NCI-H2107 (cell line): ENCODE measurements at regions not wholly inside any gene's neighbourhood (a gene's known extent, or its start where the extent isn't known, plus 50 kb on each side); places are given as distances from the start of the nearest gene placed in this dataset.

Experiments used
- DNase-seq: peaks from one replicate; lab custom pipeline; 2025; lab: John Stamatoyannopoulos, UW

DNA sequence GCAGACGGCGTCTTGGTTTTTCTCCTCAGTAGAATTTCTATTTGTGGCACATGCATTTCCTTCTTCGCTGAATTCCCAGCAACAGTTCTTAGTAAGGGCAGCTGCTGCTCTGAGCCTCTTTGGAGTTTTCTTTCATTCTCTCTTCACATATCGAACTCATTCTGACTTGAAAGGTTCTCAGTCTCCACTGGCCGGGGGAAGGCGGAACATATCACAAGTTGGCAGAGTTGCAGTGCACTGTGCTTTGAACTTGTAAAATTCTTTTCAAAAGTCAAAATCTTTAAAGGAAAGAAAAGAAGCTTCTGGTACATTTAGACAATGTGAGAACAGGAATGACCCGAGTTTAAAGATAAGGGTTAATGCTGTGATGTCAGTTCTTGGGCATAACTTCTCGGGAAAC is 286.1 kb upstream of the MAP3K7 start:
- no peak for DNase-seq

DNA sequence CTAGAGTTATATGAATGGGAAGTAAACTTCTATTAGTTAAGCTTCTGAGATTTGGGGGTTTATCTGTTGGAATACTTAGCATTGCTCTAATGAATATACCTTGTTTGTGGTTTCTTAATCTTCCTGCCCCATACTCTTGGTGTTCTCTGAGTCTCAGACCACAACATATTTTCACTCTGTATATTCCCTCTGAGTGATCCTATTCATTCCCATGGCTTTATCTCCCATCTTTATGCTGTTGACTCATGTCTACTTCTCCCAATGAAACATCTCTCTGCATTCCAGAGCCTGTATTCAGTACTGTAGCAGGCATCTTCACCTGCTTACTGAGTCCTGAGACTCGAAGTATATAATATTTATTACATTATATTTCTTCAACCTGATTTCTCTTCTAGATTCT is 283.7 kb upstream of the MAP3K7 start:
- no peak for DNase-seq

DNA sequence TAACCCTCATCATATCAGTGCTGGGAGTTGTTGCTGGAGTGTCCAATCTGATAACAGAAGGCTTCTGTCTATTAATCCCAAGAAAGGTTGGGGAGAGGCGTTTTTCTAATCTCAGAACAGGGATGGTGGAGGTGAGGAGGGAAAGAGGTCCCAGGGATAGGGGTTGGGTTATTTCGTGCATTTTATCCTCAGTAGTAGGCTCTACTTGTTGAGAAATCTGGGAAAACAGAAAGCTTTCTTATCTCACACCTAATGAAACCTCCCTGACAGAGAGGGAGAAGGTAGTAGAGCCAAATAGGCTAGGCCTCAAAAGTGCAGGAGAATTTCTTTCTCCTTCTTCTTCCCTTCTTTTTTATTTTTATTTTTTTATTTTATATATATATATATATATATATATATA is 281.8 kb upstream of the MAP3K7 start:
- DNase-seq, result no peak

DNA sequence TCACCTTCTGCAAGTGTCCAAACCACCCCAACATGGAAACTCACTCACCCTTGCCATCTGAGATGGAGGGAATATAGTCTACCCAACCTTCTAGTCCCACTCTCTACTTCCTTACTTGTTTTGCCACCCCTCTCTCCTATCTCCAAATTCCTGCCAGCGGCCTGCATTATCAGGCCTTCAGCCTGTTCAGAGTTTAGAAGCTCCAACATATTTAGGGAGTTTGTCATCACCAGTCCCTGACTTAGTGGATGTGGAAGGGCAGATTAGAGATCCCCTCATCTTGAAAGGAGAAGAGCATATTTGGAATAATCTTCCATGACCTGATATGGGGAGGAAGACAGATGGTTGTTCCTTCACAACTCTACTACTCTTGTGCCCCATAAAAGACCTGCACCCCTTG is 281.4 kb upstream of the MAP3K7 start:
- no peak for DNase-seq

DNA sequence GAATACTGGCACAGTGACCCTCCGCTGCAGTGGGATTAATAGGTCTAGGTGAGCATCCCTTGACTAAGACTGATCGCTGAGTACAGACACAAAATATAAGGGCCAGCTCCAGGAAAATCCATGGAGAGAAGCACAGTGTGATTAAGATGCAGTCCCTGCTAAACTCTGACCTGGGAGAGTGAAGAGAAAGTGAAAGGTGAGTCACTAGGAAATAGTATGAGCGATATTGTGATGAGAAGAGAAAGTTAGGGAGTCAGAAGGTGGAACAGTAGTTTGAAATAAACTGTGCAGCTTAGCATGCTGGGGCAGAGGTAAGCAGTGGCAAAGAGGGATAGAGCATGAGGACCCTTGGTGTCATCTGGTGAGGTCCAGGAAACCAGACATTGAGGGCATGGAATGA is 278.6 kb upstream of the MAP3K7 start:
- no peak for DNase-seq

DNA sequence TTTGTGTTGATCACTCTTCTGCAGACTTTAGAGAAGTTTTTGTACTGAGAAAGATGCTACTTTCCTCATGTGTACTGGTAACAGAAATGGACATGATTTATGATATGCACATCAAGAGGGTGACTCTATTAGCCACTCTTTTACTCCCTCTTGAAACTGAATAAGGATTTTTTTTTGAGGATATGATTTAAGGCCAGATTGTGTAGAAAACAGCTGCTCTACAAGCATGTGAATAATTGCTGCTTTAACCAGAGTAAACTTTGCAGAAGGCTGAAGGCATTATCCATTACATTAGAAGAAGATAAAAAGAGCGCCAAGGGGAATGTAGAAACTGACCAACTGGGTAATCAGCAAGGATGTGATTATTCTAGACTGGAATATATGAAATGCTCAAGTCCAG is 276.2 kb upstream of the MAP3K7 start:
- DNase-seq, result no peak

DNA sequence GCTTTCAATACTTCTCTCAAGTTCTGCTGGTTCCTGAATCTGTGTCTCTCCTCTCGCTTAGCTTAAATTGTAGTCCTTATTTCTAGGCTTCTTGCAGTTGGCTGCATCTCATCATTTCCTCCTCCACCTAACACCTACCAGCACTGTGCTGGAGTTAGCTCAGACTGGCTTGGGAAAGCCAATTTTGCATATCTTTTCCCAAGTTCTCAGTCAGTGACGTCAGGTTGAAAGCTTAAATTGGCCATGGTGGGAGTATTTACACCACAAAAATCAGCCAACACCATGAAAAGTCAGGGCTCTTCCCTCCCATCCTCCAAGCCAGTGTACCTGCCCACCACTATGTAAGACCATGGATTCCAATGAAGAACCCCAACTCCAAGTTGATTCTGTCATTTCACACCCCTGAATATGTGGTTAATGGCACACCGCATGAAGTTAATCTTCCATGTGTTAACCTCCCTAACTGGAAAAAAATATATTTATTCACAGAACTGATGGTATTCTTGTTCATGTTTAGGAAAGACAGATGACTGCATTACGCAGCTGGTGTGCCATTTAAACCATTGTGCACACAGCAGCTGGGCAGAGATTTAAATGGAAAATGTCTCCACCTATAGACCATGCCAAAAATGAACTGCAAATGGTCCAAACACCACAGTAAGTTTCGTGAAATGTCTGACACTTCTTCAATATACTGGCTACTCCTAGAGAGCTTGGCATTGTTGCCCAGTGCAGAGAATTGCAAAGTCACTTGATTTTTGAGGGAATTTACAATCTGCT is 274.1 kb upstream of the MAP3K7 start:
- no peak for DNase-seq

DNA sequence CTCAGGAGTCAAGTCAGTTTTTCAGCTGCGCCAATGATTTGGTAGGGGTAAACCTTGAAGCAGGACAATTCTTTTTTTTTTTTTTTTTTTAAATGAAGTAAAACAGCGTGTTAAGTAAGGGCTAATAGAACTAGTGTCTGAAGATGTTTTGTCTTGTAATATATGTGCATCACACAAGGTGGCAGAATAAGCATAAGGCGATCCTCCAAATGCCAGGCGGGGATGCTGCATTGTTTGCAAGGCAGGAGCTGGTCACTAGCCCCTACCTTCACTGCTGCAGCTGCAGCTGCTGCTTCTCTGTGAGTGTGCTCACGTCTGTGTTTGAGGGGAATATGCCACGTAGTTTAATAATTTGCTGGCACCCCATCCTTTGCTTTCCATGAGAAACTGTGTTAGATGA is 272.7 kb upstream of the MAP3K7 start:
- no peak for DNase-seq

DNA sequence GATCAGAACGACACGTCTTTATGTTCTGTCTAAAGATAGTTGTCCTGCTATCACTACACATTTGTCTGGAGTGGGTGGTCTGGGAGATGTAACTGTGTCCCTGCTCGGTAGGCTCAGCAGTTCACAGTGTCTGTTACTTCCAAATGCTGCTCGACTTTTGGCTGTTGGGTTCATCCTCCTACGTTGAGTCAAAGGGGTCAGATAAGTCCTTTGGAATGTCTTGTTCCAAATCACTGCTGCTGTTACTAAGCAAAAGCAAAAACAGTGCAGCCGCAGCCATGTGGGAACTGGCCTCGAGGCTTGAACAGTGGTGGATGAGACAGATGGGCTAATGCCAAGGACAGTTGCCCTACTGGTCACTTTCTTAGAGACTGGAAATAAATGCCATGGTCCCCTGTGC is 272.2 kb upstream of the MAP3K7 start:
- DNase-seq, result no peak

DNA sequence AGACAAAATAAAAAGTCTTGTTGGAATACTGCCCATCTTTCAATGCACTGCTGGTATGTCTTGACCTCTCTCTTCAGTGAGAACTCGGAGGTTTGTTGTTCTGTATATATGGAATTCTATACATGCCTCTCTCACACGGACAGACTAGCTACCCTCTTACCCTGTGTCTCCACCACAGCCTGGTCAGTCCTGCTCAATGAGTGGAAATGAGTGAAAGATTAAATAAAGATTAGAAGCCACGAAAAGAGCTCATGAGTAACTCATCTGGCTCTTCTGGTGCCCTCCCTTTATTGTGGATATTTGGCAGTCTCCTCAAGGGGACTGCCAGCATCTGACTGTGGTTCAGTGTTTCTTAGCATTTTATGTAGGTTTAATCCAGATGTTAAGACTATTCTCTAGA is 262.8 kb upstream of the MAP3K7 start:
- DNase-seq, result no peak

DNA sequence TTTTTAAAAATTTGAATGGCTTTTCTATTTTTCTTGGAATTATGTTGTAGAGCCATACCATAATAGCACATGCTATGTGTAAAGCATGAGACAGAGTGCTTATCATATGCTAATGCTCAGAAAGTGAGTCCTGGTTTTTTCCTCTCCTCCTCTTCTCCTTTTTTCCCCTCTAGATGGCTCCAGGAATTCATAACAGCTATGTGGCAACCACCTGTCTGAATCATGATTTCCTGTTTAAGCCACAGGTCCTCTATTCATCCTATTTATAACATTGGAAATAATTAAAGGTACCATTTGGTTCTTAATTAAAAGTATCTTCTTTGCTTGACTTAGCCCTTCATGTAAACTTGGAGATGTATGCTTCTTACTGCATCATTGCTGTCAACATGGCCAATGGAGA is 260.0 kb upstream of the MAP3K7 start:
- DNase-seq, result no peak

DNA sequence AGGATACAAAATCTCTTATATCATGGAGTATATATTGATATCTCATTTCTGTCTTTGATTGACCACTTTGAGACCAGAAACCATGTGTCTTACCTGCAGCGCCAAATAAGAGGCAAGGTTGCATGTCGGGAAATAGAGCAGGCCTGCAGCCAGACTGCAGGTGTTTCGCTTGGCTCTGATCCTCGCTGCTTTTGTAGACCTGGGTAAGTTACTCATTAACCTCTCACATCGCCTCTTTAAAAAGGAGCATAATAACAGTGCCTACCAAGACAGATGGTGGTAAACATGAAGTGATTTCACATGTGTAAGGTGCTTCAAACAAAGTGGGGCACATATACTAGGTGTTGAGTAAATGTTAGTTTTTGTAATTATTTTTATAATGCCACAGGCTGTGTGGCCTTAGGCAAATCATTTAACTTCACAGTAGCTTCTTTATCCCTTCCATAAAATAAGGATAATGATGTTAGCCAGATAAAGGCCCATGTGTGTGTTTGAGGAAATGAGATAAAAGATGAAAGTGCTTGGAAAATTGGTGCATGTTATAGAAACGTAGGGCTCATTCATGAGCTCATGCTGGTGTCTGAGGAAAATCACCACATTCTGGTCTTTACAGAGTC is 248.8 kb upstream of the MAP3K7 start:
- DNase-seq, result no peak

DNA sequence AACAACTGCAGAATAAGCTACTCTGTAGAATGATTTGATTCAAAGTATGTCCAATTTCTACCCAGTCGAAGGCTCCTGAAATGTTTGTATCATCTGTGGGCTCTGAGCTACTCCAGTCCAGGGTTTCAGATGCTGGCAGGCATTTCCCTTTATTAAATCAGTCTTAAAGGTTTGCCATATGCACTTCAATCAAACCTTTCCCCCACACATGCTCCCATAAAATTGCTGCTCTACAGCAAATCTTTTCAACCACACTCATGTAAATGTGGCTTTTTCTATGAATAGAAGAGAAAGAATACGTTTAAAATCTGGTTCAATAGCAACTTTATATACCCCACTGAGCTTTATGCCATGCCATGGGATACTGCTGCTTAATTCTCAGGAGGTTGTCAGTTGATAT is 242.4 kb upstream of the MAP3K7 start:
- DNase-seq, result no peak

DNA sequence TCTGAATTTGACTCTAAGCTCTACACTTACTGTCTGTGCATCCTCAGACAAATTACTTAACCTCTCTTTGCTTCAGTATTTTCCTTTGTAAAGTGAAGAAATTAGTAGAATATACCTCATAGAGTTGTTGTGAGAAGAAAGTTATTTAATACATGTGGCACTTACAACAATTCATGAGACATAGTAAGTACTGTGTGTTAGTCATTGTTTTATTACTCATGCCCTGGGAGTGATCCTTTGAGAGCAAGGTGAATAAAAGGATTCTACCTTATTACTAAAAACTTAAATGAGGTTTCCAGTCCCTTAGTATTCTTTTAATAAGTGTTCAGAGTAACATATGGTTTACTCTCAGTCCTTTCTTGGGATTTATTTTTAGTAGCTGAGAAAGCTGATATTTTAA is 233.6 kb upstream of the MAP3K7 start:
- no peak for DNase-seq

DNA sequence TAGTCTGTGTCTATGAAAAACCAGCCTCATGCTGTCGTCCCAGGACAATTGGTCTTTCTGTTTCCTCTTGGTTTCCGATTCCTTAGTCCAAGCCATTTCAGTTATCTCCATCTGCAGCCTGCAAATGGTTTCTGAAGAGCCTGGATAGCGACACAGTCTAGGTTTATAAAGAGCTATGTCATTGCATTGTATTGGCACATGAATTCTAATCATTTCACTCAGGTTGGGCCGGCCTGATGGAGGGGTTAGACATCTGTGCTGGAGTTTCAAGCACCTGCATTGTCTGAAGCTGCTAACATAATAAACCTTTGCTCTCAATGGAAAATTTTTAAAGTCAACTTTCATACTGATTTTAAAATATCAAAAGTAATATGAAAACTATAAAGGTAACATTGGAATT is 232.6 kb upstream of the MAP3K7 start:
- no peak for DNase-seq

DNA sequence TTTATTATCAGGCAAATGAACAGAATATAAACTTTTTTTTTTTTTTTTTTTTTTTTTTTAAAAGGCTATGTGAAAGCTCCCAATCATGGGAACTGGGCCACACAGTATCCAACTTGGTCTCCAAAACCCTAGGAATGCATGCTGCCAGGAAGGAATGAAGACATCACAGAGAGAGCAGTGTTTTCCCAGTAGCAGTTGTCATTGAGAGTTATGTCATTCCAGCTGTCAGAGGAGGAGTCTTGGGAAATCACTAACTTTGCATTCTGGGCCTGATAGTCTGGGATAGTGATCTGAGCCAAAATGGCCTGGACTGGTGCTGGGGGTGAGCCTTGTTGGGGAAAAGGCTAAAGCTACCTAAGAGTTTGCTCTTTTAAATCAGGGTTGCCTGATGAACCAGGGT is 231.3 kb upstream of the MAP3K7 start:
- no peak for DNase-seq

DNA sequence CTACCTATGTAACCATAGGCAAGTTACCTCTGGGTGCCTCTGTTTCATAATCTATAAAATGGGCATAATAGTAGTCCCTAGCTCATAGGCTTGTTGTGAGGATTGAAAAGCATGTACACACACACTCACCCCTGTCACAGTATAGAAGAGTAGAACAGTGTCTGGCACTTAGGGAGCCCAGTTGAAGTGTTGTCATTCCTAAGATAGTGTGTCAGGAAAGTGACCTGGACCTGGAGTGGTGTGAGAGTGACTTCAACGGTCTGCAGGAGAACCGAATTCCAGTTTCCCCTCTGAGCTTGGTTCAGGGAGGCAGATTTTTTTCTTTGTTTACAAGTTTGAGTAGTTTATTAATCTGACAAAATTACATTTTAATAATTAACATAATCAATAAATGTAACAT is 229.9 kb upstream of the MAP3K7 start:
- no peak for DNase-seq

DNA sequence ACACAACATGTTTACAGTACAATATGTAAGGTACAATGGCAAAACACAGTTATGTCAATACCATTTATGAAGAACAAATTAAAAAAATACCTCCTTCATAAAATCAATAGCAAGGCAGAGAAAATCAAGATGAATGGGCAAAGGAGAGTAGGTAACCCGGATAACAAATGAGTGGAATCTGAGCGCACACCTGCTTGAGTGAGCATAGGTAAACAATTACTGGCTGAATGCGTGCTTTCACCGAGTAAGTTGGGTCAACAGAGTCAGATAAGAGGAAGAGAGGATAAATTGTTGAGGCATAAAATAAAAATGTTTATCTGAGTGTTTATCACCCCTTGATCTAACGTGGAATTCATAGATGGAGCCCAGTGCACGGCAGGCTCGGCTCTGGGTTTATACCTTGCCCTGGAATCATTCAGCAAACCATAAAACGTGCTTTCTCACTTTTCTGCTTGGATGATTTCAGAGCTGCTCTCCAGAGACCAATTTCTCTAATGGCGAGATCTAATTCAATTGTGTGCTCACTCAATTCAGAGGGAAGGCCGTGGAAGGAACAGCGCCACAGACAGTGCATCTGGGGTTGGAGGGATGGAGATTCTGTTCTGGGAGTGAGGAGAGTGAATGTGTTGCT is 224.8 kb upstream of the MAP3K7 start:
- DNase-seq, result peak; percentile 69

DNA sequence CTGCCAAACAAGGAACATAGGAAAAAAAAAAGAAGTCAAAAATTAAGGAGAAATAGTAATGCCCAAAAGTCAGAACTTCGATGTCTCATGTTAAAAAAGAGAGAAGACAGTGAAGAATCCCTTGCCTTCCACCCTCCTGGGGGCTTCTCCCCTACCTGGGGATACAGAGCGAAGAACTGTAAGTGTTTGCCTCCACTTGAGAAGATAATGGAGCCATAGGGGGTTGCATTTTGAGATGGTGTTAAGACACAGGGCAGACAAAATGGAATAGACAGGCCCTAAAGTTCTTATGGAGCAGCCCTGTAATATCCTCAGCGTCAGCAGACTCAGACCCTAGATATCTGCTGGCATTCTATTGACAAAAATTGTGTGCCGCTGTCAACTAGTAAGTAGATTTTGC is 222.2 kb upstream of the MAP3K7 start:
- DNase-seq, result no peak

DNA sequence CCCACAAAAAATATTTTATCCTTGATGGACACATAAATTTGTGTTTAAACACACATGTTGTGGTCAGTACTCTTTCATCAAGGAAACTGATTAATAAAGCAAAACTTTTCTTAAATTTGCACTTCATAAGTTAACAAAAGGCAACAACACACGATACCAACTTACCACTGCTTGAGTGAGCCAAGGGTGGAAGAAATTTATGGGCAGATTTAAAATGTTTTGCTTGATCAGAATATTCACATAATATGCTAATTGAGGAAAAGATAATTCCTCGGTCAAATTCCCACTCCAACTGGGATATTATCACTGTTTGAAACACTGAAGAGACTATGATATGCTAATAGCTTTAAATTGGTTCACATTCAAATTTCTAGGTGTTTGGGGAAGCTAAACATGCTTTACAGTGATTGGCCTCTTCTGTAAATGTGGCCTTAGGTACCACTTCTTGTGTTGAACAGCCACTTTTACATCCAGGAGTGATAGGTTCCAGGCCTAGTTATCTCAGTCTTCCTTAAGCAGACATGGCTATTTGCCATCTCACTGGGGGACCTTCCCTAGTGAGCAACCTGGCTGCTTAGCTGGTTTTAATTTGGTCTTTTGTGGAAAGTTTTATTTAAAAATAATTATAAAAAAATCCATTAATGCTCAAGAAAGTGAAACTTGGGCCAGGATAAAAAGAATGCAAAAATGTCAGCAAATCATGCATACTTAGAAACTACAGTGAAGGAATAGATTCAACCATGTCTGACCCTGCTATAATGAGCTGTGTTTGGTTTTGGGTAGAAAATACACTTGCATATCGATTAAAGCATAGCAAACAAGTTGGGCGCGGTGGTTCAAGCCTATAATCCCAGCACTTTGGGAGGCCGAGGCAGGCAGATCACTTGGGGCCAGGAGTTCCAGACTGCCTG is 221.2 kb upstream of the MAP3K7 start:
- DNase-seq, result no peak

DNA sequence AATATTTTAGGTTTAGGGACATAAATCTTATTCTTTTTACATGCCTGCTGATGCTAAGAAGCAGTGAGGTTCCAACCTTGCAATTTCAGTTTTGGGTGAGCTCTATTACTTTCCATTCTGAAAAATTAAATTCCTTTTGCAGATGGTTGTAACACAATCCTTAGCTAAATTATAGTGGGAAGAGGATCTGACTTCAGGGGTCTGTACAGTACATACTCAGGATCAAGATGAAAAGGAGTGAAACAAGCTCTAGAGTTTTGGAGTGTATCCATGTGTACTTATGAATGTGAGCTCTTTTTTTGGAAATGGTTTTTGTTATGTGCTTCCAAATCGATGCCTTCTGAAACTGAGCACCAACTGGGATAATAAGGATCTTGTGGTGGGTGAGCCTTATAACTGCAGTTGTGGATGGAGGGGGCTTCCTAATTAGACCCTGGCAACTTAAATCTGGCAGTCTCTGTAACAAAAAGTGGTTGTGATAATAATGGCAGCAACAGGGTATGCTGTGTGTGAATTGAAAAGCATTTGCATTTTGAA is 218.8 kb upstream of the MAP3K7 start:
- DNase-seq, result no peak

DNA sequence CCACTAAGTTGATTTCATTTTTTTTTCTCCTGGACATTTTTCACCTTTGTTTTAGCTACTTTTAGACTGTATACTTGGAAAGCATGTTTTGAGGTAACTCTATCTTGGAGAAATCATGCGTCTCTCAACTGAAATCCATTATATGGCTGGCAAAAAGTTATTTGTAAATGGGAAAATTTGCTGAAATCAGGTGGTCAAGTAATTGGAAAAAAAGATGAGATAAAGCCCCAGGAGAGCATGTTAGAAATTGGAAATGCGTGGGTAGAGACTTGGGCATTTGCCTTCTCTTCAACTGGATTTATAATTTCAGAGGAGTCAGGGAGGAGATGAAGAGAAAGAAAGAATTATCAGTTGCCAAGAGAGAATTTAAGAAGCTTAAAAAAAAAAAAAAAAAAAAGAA is 217.1 kb upstream of the MAP3K7 start:
- DNase-seq, result no peak
